ENCODE measurements at regions not wholly inside any gene's neighbourhood (a gene's known extent, or its start where the extent isn't known, plus 50 kb on each side); places are given as distances from the start of the nearest gene placed in this dataset.
"Not testable (repeated sequence)": the region's sequence is repeated elsewhere in the genome, so short reads cannot be mapped to it uniquely, and the experiment has no call there.

- no peak for DNase-seq
Observed at GRCh38 chr3:74413547-74414241, 200.8 kb downstream of the CNTN3 start.

GRCh38 chr3:74410276-74410941 lies 204.1 kb downstream of the CNTN3 start:
- DNase-seq = no peak

GRCh38 chr3:74409066-74409465 lies 205.4 kb downstream of the CNTN3 start:
- no peak for DNase-seq

GRCh38 chr3:74403307-74403706 lies 211.2 kb downstream of the CNTN3 start:
- no peak for DNase-seq

- no peak for DNase-seq
Observed at GRCh38 chr3:74402821-74403220, 211.6 kb downstream of the CNTN3 start.

GRCh38 chr3:74393426-74393825 lies 221.0 kb downstream of the CNTN3 start:
- DNase-seq = no peak

DNA sequence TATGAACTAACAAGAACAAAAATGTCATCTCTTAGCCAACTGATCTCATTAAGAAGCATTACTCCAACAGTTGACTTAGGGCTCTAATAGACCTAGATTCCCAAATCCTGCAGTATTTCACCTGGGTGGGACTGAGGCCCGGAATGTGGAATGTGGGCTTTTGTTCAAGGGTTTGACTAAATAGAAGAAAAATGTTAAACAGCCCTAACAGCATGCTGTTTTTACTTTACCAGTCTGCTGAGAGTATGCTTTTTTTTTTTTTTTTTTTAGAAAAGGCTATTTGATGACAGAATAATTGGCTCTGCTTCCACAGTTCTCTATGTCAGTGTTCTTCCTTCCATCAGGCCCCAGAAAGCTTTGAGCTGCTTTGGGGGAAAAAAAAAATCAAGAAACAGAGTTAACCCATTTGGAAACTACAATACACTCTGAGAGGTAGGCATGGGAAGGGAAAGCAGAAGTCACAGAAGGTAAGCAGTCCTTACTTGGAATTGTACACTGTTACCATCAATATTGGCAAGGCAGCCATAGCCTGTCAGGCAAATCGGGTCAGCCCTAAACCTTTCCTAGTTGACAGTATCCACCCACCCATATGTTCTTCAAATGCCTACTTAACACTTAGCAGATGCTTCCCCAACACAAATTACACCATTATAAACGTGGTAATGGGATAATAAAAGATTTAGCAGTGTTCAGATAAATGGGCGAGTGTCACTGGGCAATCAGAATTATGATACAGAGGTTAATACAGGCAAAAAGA lies 224.2 kb downstream of the CNTN3 start:
- DNase-seq = no peak

DNA sequence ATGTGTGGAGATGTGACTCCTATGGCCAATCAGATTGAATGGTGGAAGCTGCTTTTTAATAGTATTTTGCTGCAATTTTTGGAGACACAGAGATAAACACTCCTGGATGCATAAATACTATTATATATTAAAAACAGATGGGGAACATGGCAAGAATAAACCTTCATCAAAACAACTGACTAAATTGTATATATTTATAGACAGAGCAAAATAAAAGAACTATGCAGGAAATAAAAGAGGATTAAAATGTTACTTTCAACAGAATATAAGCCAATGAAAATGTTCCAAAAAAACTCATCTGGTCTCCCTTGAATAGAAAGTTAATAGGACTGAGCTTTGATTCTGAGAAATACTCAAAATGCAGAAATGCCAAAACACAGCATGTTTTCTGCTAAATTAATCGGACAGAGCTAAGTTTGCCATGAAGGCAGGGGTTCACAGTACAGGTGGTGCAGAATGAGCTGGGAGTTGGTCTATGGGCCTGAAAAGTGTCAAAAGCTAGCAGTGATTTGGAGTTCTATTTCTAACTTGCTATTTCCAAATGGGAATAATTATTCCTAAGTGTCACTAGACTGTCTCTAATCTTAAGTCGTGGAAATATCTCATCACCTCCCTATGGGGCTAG lies 227.2 kb downstream of the CNTN3 start:
- DNase-seq = no peak

GRCh38 chr3:74384159-74384558 lies 230.3 kb downstream of the CNTN3 start:
- no peak for DNase-seq

GRCh38 chr3:74377669-74378068 lies 236.8 kb downstream of the CNTN3 start:
- DNase-seq = no peak

GRCh38 chr3:74376323-74376722 lies 238.1 kb downstream of the CNTN3 start:
- DNase-seq = not testable (repeated sequence)

DNA sequence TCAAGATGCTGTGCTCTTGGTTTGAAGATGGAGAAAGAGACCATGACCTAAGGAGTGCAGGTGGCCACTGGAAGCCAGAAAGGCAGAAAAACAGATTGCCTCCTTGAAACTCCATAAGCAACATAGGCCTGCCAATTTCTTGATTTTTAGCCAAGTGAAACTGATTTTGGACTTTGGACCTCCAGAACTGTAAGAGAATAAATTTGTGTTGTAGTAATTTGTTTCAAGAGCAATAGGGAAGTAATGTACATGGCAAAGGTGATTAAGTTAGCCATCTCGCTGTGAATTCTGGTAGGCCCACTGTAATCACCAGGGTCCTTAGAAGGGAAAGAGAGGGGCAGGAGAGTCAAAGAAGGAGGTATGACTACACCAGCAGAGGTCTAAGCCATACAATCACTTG lies 238.8 kb downstream of the CNTN3 start:
- no peak for DNase-seq

- DNase-seq = no peak
Observed at GRCh38 chr3:74372743-74373142, 241.7 kb downstream of the CNTN3 start.

GRCh38 chr3:74370342-74370741 lies 244.1 kb downstream of the CNTN3 start:
- DNase-seq = no peak

GRCh38 chr3:74366331-74366730 lies 248.1 kb downstream of the CNTN3 start:
- no peak for DNase-seq

GRCh38 chr3:74363346-74363745 lies 251.1 kb downstream of the CNTN3 start:
- DNase-seq = no peak

- DNase-seq = no peak
Observed at GRCh38 chr3:74360406-74360805, 254.1 kb downstream of the CNTN3 start.

GRCh38 chr3:74357881-74358280 lies 256.6 kb downstream of the CNTN3 start:
- DNase-seq = no peak

DNA sequence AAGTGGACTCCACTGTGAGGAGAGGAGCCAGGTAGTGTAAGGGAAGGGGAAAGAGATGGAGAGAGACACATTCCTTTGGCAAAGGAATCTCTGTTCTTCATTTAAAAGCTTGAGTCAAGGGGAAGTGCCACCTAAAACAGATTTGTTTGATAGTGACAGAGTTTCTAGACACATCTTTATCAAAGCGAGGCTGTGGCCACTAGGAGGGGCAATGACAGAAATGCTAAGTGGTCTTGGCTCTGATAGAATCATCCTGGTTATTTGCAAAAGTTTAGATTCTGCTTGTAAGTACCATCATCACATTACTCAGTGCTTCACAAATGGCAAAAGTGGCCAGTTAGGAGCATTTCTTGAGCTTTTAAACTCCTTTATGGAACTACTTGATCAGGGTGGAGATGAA lies 261.4 kb downstream of the CNTN3 start:
- no peak for DNase-seq

DNA sequence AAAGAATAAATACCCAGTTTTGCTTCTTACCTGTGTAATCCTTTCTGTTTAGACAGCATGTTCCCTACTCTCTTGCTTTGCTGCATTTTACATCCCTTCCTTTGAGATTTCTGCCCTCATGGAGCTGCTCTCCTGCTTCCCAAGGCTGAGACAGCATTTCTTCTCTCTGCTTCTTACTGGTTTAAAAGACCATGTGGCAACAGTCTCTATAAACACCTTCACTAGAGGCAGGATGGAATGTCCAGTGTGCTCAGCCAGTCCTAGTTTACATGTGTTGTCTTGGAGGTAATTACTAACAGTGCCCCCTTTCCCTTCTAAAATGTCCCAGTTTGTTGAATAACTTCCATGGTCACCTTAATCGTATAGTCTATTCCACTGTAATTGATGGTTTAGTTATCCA lies 262.3 kb downstream of the CNTN3 start:
- DNase-seq = no peak

DNA sequence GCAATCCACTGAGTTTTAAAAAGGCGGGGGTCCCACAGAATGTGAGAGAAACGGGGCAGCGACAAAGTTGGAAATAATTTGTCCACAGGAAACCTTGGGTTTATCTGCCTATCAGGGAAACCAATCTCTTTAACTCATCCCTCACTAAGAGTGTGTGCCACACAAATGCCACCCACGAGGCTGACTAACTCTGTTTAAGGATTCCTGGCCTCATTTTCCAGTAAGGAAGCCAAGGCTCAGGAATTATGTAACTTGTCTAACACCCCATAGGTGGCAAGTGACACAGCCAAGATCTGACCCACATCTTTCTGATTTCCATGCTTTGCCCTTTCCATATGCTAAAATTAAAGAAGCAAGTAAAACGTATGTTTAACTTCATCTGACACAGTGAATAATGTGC lies 263.2 kb downstream of the CNTN3 start:
- DNase-seq = no peak

- DNase-seq = no peak
Observed at GRCh38 chr3:74349015-74349414, 265.4 kb downstream of the CNTN3 start.

GRCh38 chr3:74347563-74348268 lies 266.7 kb downstream of the CNTN3 start:
- DNase-seq = no peak
